HepG2 (cell line): ENCODE measurements at regions not wholly inside any gene's neighbourhood (a gene's known extent, or its start where the extent isn't known, plus 50 kb on each side); places are given as distances from the start of the nearest gene placed in this dataset.

ENCODE experiments used
- ATAC-seq: fragments of 200-7000 bp; cut with Tn5 transposase; 3 replicates; pipeline ENCODE4 v1.9.1; 2020; ENCODE audit warnings: mild to moderate bottlenecking, moderate library complexity
- BruUV-seq: library from RNA; stranded (reverse); fragments of 400-500 nt; replicated peaks from 2 replicates; lab custom pipeline; 2021; lab: Mats Ljungman, UMichigan
- CTCF ChIA-PET: fragments of 300-600 bp; formaldehyde crosslinking; extraction: SDS; loops from one replicate; lab custom pipeline; 2021; ENCODE audit warnings: low total read pairs, inconsistent platforms, low intra/inter-chr PET ratio; lab: Yijun Ruan, JAX
- POLR2A ChIA-PET: fragments of 350-600 bp; sonication (Branson Sonifier 250); formaldehyde crosslinking; loops from one replicate; lab custom pipeline; 2020; ENCODE audit warnings: antibody characterized with exemption, inconsistent platforms; lab: Yijun Ruan, JAX
- DNase-seq: peaks from one replicate; pipeline ENCODE4 v3.0.0-alpha.2; 2015; ENCODE audit warnings: low spot score
- FAIRE-seq: peaks from 3 replicates; lab custom pipeline; 2011; peaks lifted over from hg19 to GRCh38; lab: Jason Lieb, UNC
- H2AFZ ChIP-seq: one replicate; pipeline ENCODE4 v1.6.1; 2011; ENCODE audit warnings: low read length, inconsistent platforms
- H3K27ac ChIP-seq: fragments of 300-600 bp; 3 replicates; pipeline ENCODE4 v1.8.0; 2011; ENCODE audit warnings: mixed run types, mild to moderate bottlenecking, mixed read lengths, low read length, inconsistent platforms; ENCODE audit not compliant: insufficient read depth; ENCODE audit errors: extremely low read length
- H3K27me3 ChIP-seq, 2 experiments: fragments of 200-600 bp in 1 of 2; 2 replicates in 1 of 2; 3 replicates in 1 of 2; pipeline versions ENCODE4 v1.6.0 to v1.8.0; 2011; ENCODE audit warnings: low read length in 2 of 2, mild to moderate bottlenecking in 2 of 2, moderate library complexity in 2 of 2, inconsistent platforms in 1 of 2; ENCODE audit not compliant: insufficient read depth in 2 of 2, control insufficient read depth in 1 of 2
- H3K36me3 ChIP-seq, 2 experiments: fragments of 200-600 bp in 1 of 2; replicated peaks in 1 of 2; 2 replicates in 1 of 2; 3 replicates in 1 of 2; pipeline versions ENCODE4 v1.5.1 to v1.8.0; 2011; ENCODE audit warnings: low read length in 2 of 2, inconsistent platforms in 1 of 2; ENCODE audit not compliant: insufficient read depth in 2 of 2, control insufficient read depth in 1 of 2
- H3K4me1 ChIP-seq: 2 replicates; pipeline ENCODE4 v1.5.1; 2012; ENCODE audit warnings: low read length, inconsistent platforms; ENCODE audit not compliant: insufficient read depth
- H3K4me2 ChIP-seq: 2 replicates; pipeline ENCODE4 v1.6.0; 2011; ENCODE audit warnings: low read depth, low read length, inconsistent platforms
- H3K4me3 ChIP-seq, 3 experiments: fragments of 200-600 bp in 1 of 3; sonication (generic), shearing (Covaris generic) in 1 of 3; replicated peaks in 1 of 3; 2 replicates each; pipeline ENCODE4 v1.5.1; 2011 to 2016; ENCODE audit warnings: low read length in 3 of 3, inconsistent platforms in 2 of 3, low read depth in 2 of 3, mild to moderate bottlenecking in 2 of 3, control low read depth in 1 of 3, mixed read lengths in 1 of 3; ENCODE audit not compliant: insufficient read depth in 1 of 3
- H3K79me2 ChIP-seq: one replicate; pipeline ENCODE4 v1.6.1; 2011; ENCODE audit warnings: low read length, inconsistent platforms; ENCODE audit not compliant: insufficient read depth
- H3K9ac ChIP-seq: 2 replicates; pipeline ENCODE4 v1.6.0; 2011; ENCODE audit warnings: mild to moderate bottlenecking, low read depth, low read length, inconsistent platforms; ENCODE audit not compliant: insufficient read depth
- H3K9me3 ChIP-seq: 2 replicates; pipeline ENCODE4 v1.5.1; 2012; ENCODE audit warnings: mild to moderate bottlenecking, low read length
- H4K20me1 ChIP-seq: 2 replicates; pipeline ENCODE4 v1.6.0; 2011; ENCODE audit warnings: inconsistent platforms, mild to moderate bottlenecking, low read length, moderate library complexity; ENCODE audit not compliant: insufficient read depth
- AGO1 ChIP-seq: fragments of 200-400 bp; formaldehyde crosslinking; IDR thresholded peaks from 2 replicates; pipeline ENCODE4 v1.6.1; 2017; ENCODE audit warnings: mild to moderate bottlenecking, low read depth, low read length, moderate library complexity; ENCODE audit not compliant: poor library complexity, severe bottlenecking
- AGO2 ChIP-seq: fragments of 200-400 bp; formaldehyde crosslinking; optimal IDR thresholded peaks from 2 replicates; pipeline ENCODE3; 2017; ENCODE audit warnings: mild to moderate bottlenecking, low read depth, low read length, moderate library complexity
- ASH2L ChIP-seq: fragments of 300-600, 200-600 bp; sonication (generic); IDR thresholded peaks from 2 replicates; pipeline ENCODE4 v1.7.0; 2017; ENCODE audit warnings: low read depth, mild to moderate bottlenecking, moderate library complexity, mixed read lengths, low read length; ENCODE audit not compliant: insufficient read length
- NR1H2 ChIP-seq: sonication (generic); formaldehyde crosslinking; IDR thresholded peaks from 2 replicates; pipeline ENCODE4 v1.8.1; 2022; ENCODE audit warnings: low read depth, missing genetic modification reagents, borderline replicate concordance
- REL ChIP-seq: sonication (generic); formaldehyde crosslinking; conservative IDR thresholded peaks from 2 replicates; pipeline ENCODE4 v1.8.0; 2022; ENCODE audit warnings: mild to moderate bottlenecking, missing genetic modification reagents, moderate library complexity
- TCF12 ChIP-seq, 2 experiments: fragments of 450-650 bp in 1 of 2; sonication (generic) in 1 of 2; formaldehyde crosslinking in 1 of 2; IDR thresholded peaks; 2 replicates each; pipeline versions ENCODE4 v1.6.1 to v1.8.0; 2017 to 2022; ENCODE audit warnings: antibody characterized with exemption in 1 of 2, mild to moderate bottlenecking in 1 of 2, missing genetic modification reagents in 1 of 2, moderate library complexity in 1 of 2
- ZBTB8A ChIP-seq: sonication (generic); formaldehyde crosslinking; IDR thresholded peaks from 2 replicates; pipeline ENCODE4 v1.4.0; 2020; ENCODE audit warnings: mild to moderate bottlenecking, low read depth, missing genetic modification reagents, borderline replicate concordance
- ZNF678 ChIP-seq: sonication (generic); formaldehyde crosslinking; IDR thresholded peaks from 2 replicates; pipeline ENCODE4 v1.4.0; 2020; ENCODE audit warnings: mild to moderate bottlenecking, missing genetic modification reagents
- ZNF788 ChIP-seq: sonication (generic); formaldehyde crosslinking; IDR thresholded peaks from 2 replicates; pipeline ENCODE4 v1.5.0; 2020; ENCODE audit warnings: mild to moderate bottlenecking, missing genetic modification reagents, borderline replicate concordance
- WGBS: methylation state at CpG from one replicate; pipeline ENCODE4 v1.1.6; 2017; ENCODE audit warnings: low lambda C conversion rate; 5-methylcytosine and 5-hydroxymethylcytosine counted together
- in situ Hi-C: cut with HindIII; loops from 2 replicates; pipeline ENCODE4 v1.10.0; 2017; ENCODE audit warnings: low pct_unique_long_range_greater_than_20kb; ENCODE audit not compliant: extremely low pct_ligation_motif_present
- intact Hi-C: fragments of 100-400 bp; cut with micrococcal nuclease; formaldehyde crosslinking; loops from one replicate; pipeline ENCODE4 v1.10.0; 2022; ENCODE audit not compliant: unreplicated experiment
- TF ChIP-seq, protein P1 (sequence below): conservative IDR thresholded peaks from 2 replicates; pipeline ENCODE4 v1.6.1; 2018; ENCODE audit warnings: missing genetic modification reagents
- TF ChIP-seq, protein P2 (sequence below): sonication (generic); formaldehyde crosslinking; IDR thresholded peaks from 2 replicates; pipeline ENCODE4 v1.4.0; 2020; ENCODE audit warnings: missing genetic modification reagents, borderline replicate concordance
- TF ChIP-seq, protein P3 (sequence below): sonication (generic); formaldehyde crosslinking; IDR thresholded peaks from 2 replicates; pipeline ENCODE4 v1.4.0; 2020; ENCODE audit warnings: low read depth, missing genetic modification reagents
- TF ChIP-seq, protein P4 (sequence below): sonication (generic); formaldehyde crosslinking; IDR thresholded peaks from 2 replicates; pipeline ENCODE4 v1.4.0; 2020; ENCODE audit warnings: mild to moderate bottlenecking, missing genetic modification reagents
- TF ChIP-seq, protein P5 (sequence below): sonication (generic); formaldehyde crosslinking; IDR thresholded peaks from 2 replicates; pipeline ENCODE4 v1.5.0; 2020; ENCODE audit warnings: missing genetic modification reagents

DNA sequence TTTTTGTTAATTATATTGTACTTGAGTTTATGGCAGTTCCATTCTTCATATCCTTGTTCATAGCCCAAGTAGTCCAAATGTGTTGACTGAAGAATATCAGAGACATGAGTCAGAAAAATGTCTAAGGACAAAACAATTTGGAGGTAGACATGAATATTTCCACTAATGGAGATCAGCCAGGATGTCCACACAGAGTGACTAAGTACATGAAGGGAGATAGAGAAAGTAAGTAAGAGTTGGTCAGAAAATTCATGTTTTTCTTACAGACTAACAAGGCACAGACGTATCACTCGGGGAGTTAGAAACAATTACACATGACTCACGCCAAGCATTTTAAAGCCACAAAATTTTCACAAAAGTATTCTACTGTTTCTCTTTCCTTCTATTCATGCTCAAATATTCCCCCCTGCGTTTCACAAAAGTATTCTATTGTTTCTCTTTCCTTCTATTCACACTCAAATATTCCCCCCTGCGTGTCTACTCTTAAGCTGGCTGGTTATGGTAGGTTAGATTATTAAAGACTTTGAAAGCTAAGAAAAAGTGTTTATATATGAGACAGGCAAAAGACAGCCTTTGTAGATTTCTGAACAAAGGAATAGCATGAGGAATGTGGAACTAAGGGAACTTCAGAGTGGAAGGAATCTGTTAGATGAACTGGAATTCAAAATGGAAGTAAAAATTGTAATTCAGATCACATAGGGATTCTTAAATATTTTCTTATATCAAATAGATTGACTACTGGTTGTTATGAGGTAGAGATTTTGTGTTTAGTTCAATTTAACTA is 648.7 kb upstream of the CCDC54 start:
- ChIA-PET POLR2A (no interaction called here), CTCF (no interaction called here)
- H3K9ac ChIP-seq, result no peak overlapping the region
- no peaks in the 10 kb centered on the region for H3K9me3 ChIP-seq
- H3K4me2 ChIP-seq, result no peak overlapping the region
- H3K27me3 ChIP-seq, result no peaks in the 10 kb centered on the region
- no TSS peak for BruUV-seq
- intact Hi-C loops (no loop called here), in situ Hi-C loops (no loop called here)
- no peaks in the 10 kb centered on the region for H3K79me2 ChIP-seq
- DNase-seq, result no peak
- H3K27ac ChIP-seq, result no peak overlapping the region
- no peak overlapping the region for H3K4me3 ChIP-seq
- no peak for FAIRE-seq
- ATAC-seq, result no peak
- 6% methylated on average over 5 of the region's 5 CpGs for WGBS
- H3K4me1 ChIP-seq, result no peaks in the 10 kb centered on the region
- H4K20me1 ChIP-seq, result no peaks in the 10 kb centered on the region
- no peak for TF ChIP-seq AGO1
- TF ChIP-seq ZNF788, result no peak
- TF ChIP-seq, protein P1, sequence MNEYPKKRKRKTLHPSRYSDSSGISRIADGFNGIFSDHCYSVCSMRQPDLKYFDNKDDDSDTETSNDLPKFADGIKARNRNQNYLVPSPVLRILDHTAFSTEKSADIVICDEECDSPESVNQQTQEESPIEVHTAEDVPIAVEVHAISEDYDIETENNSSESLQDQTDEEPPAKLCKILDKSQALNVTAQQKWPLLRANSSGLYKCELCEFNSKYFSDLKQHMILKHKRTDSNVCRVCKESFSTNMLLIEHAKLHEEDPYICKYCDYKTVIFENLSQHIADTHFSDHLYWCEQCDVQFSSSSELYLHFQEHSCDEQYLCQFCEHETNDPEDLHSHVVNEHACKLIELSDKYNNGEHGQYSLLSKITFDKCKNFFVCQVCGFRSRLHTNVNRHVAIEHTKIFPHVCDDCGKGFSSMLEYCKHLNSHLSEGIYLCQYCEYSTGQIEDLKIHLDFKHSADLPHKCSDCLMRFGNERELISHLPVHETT, result no peak
- TF ChIP-seq ASH2L, result no peak
- no peak for TF ChIP-seq ZBTB8A (CRISPR knock-in tag)
- TF ChIP-seq, protein P2, sequence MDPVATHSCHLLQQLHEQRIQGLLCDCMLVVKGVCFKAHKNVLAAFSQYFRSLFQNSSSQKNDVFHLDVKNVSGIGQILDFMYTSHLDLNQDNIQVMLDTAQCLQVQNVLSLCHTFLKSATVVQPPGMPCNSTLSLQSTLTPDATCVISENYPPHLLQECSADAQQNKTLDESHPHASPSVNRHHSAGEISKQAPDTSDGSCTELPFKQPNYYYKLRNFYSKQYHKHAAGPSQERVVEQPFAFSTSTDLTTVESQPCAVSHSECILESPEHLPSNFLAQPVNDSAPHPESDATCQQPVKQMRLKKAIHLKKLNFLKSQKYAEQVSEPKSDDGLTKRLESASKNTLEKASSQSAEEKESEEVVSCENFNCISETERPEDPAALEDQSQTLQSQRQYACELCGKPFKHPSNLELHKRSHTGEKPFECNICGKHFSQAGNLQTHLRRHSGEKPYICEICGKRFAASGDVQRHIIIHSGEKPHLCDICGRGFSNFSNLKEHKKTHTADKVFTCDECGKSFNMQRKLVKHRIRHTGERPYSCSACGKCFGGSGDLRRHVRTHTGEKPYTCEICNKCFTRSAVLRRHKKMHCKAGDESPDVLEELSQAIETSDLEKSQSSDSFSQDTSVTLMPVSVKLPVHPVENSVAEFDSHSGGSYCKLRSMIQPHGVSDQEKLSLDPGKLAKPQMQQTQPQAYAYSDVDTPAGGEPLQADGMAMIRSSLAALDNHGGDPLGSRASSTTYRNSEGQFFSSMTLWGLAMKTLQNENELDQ, result no peak
- no peak for TF ChIP-seq AGO2
- no peak for TF ChIP-seq ZNF678 (CRISPR knock-in tag)
- TF ChIP-seq NR1H2 (CRISPR knock-in tag), result no peak
- TF ChIP-seq TCF12 (IDR thresholded peaks at IDR 0.05), result no peak
- no peak for TF ChIP-seq TCF12 (CRISPR knock-in tag; IDR thresholded peaks at IDR 0.05)
- TF ChIP-seq, protein P3, sequence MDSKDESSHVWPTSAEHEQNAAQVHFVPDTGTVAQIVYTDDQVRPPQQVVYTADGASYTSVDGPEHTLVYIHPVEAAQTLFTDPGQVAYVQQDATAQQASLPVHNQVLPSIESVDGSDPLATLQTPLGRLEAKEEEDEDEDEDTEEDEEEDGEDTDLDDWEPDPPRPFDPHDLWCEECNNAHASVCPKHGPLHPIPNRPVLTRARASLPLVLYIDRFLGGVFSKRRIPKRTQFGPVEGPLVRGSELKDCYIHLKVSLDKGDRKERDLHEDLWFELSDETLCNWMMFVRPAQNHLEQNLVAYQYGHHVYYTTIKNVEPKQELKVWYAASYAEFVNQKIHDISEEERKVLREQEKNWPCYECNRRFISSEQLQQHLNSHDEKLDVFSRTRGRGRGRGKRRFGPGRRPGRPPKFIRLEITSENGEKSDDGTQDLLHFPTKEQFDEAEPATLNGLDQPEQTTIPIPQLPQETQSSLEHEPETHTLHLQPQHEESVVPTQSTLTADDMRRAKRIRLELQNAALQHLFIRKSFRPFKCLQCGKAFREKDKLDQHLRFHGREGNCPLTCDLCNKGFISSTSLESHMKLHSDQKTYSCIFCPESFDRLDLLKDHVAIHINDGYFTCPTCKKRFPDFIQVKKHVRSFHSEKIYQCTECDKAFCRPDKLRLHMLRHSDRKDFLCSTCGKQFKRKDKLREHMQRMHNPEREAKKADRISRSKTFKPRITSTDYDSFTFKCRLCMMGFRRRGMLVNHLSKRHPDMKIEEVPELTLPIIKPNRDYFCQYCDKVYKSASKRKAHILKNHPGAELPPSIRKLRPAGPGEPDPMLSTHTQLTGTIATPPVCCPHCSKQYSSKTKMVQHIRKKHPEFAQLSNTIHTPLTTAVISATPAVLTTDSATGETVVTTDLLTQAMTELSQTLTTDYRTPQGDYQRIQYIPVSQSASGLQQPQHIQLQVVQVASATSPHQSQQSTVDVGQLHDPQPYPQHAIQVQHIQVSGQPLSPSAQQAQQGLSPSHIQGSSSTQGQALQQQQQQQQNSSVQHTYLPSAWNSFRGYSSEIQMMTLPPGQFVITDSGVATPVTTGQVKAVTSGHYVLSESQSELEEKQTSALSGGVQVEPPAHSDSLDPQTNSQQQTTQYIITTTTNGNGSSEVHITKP (CRISPR knock-in tag), result no peak
- TF ChIP-seq, protein P4, sequence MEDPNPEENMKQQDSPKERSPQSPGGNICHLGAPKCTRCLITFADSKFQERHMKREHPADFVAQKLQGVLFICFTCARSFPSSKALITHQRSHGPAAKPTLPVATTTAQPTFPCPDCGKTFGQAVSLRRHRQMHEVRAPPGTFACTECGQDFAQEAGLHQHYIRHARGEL (CRISPR knock-in tag), result no peak
- TF ChIP-seq, protein P5, sequence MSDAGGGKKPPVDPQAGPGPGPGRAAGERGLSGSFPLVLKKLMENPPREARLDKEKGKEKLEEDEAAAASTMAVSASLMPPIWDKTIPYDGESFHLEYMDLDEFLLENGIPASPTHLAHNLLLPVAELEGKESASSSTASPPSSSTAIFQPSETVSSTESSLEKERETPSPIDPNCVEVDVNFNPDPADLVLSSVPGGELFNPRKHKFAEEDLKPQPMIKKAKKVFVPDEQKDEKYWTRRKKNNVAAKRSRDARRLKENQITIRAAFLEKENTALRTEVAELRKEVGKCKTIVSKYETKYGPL (CRISPR knock-in tag), result no peak
- TF ChIP-seq REL (CRISPR knock-in tag), result no peak
- no peak overlapping the region for H2AFZ ChIP-seq
- H3K36me3 ChIP-seq, result no peaks in the 10 kb centered on the region
